ENCODE measurements at regions not wholly inside any gene's neighbourhood (a gene's known extent, or its start where the extent isn't known, plus 50 kb on each side); places are given as distances from the start of the nearest gene placed in this dataset.

DNA sequence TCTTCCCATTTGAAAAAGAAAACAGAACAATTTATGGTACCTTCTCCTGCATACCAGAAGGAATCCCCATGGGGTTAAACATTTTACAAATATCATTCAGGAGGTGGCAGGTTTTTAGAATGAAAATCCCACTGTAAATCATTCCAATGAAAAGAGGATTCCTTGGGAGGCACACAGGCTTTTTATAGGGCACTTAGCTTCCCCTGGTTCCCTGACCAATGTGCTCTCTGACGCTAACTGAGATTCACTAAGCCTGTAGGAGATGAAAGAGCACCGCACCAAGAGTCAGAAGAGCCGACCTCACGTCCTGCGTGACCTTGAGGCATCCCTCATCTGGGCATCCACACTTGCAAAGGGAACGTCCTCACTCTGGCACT is 82.5 kb downstream of the CMPK2 start:
- Histone ChIP-seq H3K36me3 (no peaks in the 10 kb centered on the region), H3K9me3 (no peaks in the 10 kb centered on the region), H3K27me3 (no peaks in the 10 kb centered on the region), H3K4me3 (no peak overlapping the region), H3K27ac (no peak overlapping the region), H3K4me1 (no peaks in the 10 kb centered on the region)
- intact Hi-C loops (cut with DNase I) = no loop called here
- DNase-seq (ENCODE audit: low spot score in 2 of 2) = no peak
- TF ChIP-seq, protein P1, sequence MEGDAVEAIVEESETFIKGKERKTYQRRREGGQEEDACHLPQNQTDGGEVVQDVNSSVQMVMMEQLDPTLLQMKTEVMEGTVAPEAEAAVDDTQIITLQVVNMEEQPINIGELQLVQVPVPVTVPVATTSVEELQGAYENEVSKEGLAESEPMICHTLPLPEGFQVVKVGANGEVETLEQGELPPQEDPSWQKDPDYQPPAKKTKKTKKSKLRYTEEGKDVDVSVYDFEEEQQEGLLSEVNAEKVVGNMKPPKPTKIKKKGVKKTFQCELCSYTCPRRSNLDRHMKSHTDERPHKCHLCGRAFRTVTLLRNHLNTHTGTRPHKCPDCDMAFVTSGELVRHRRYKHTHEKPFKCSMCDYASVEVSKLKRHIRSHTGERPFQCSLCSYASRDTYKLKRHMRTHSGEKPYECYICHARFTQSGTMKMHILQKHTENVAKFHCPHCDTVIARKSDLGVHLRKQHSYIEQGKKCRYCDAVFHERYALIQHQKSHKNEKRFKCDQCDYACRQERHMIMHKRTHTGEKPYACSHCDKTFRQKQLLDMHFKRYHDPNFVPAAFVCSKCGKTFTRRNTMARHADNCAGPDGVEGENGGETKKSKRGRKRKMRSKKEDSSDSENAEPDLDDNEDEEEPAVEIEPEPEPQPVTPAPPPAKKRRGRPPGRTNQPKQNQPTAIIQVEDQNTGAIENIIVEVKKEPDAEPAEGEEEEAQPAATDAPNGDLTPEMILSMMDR (IDR thresholded peaks at IDR 0.05) = no peak

DNA sequence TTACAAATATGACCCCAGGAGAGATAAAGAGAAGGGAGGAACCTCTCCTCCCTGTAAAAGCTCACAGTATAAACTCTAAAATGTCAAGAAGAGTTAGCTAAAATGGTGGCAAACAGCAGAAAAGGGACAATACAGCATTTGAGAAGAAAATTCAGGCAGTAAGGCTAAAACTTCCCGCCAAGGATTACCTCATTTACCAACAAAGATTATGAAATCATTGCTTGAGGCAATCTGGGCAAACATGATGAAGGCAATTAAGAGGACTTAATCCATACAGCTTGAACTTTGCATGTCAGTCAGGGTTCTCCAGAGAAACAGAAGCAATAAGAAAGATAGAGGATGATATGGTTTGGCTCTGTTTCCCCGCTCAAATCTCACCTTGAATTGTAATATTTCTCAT is 81.4 kb downstream of the CMPK2 start:
- DNase-seq (ENCODE audit: low spot score in 2 of 2) = no peak
- Histone ChIP-seq H3K27ac (no peak overlapping the region), H3K4me3 (no peak overlapping the region), H3K36me3 (no peaks in the 10 kb centered on the region), H3K27me3 (no peaks in the 10 kb centered on the region), H3K4me1 (no peaks in the 10 kb centered on the region), H3K9me3 (no peaks in the 10 kb centered on the region)
- TF ChIP-seq, protein P1 (IDR thresholded peaks at IDR 0.05) = no peak
- intact Hi-C loops (cut with DNase I) = no loop called here

DNA sequence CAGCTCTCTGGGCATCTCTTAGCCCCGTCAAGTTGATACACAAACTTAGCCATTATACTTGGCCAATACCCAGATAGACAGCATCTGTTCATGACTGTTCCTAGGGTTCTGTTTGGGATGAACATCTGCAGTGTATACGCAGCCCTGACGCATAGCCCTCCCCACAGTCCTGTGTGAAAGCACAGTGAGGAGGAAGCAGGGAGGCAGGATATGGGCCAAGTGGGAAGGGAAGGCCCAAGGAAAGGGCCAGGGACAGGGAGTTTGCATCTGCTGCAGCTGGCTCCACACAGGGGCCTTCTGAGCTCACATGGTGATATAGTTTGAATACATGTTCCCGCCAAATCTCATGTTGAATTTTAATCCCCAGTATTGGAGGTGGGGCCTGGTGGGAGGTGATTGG is 80.2 kb downstream of the CMPK2 start:
- H3K27me3 ChIP-seq = no peaks in the 10 kb centered on the region
- DNase-seq (ENCODE audit: low spot score in 2 of 2) = no peak
- no peaks in the 10 kb centered on the region for H3K9me3 ChIP-seq
- no peak overlapping the region for H3K27ac ChIP-seq
- no peaks in the 10 kb centered on the region for H3K36me3 ChIP-seq
- intact Hi-C loops (cut with DNase I) = no loop called here
- no peak overlapping the region for H3K4me3 ChIP-seq
- H3K4me1 ChIP-seq = no peaks in the 10 kb centered on the region
- TF ChIP-seq, protein P1 (IDR thresholded peaks at IDR 0.05) = no peak

DNA sequence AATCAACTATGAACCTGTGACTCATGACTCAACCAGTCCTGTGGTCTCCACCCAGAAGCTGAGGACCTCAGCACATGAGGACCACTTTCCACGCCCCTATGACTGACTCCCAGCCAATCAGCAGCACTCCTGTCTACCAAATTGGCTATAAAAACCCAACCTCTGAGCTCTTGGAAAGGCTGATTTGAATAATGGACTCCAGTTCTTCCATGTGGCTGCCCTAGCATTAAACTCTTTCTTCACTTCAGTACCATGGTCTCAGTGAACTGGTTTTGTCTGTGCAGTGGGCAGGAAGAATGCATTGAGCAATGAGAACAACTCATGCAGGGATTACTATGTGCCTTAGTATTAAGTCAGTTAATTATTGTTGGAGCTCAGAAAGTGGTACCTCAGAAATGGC is 78.3 kb downstream of the CMPK2 start:
- Histone ChIP-seq H3K27ac (no peak overlapping the region), H3K9me3 (no peaks in the 10 kb centered on the region), H3K27me3 (no peaks in the 10 kb centered on the region), H3K4me3 (no peak overlapping the region), H3K4me1 (no peaks in the 10 kb centered on the region), H3K36me3 (no peaks in the 10 kb centered on the region)
- intact Hi-C loops (cut with DNase I) = no loop called here
- DNase-seq (ENCODE audit: low spot score in 2 of 2) = no peak
- TF ChIP-seq, protein P1 (IDR thresholded peaks at IDR 0.05) = no peak

DNA sequence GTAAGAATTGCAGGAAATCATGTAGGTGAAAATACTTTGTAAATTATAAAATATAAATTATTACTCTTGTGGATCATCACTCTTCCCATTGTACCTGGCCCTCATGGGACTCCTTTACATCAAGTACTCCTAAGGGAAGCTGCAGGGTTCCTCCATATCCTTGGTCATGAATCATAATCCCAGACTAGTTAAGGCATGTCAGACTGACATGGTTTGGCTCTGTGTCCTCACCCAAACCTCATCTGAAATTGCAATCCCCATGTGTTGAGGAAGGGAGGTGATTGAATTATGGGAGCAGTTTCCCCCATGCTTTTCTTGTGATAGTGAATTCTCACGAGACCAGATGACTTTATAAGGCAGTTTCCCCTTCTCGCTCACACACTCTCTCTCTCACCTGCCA is 77.1 kb downstream of the CMPK2 start:
- Histone ChIP-seq H3K4me3 (no peak overlapping the region), H3K27ac (no peak overlapping the region), H3K27me3 (no peaks in the 10 kb centered on the region), H3K36me3 (no peaks in the 10 kb centered on the region), H3K9me3 (no peaks in the 10 kb centered on the region), H3K4me1 (no peaks in the 10 kb centered on the region)
- intact Hi-C loops (cut with DNase I) = no loop called here
- TF ChIP-seq, protein P1 (IDR thresholded peaks at IDR 0.05) = no peak
- DNase-seq (ENCODE audit: low spot score in 2 of 2) = no peak

DNA sequence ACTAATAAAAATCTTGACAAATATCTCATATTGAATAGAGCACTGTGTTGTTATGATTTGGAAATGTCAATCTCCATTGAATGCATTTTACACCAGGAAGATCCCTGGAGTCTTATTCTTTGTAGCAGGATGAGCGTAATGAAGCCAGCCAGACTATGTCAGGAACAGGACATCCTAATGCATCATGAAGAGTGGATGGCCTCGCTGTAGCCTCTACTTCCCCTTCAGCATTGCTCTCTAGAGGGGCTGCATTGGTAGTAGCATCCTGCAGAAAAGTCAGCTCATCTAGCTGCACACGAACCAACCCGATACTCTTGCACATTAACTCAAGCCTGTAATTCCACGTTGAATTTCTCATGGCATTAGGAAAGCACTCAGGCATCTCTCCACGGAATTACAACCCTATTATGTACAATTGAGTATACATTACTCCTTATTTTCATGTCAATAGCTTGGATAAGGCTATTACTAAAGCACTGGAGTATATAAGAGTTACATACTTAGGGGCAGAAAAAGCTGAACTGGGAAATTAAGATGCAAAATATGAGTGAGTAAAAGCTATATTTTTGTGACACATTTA is 76.1 kb downstream of the CMPK2 start:
- Histone ChIP-seq H3K9me3 (no peaks in the 10 kb centered on the region), H3K4me3 (no peak overlapping the region), H3K36me3 (no peaks in the 10 kb centered on the region), H3K27me3 (no peaks in the 10 kb centered on the region), H3K4me1 (no peaks in the 10 kb centered on the region), H3K27ac (no peak overlapping the region)
- no peak for DNase-seq (ENCODE audit: low spot score in 2 of 2)
- TF ChIP-seq, protein P1 (IDR thresholded peaks at IDR 0.05) = no peak
- intact Hi-C loops (cut with DNase I) = no loop called here
